BE2C (cell line): ENCODE measurements at regions not wholly inside any gene's neighbourhood (a gene's known extent, or its start where the extent isn't known, plus 50 kb on each side); places are given as distances from the start of the nearest gene placed in this dataset.

Experiments used
- DNase-seq: peaks from one replicate; pipeline ENCODE4 v3.0.0-alpha.2; 2020
- H3K27me3 ChIP-seq: fragments of 250-450 bp; sonication (Bioruptor Pico); 2 replicates; pipeline ENCODE4 v1.5.1; 2020; ENCODE audit warnings: mild to moderate bottlenecking
- H3K36me3 ChIP-seq: fragments of 250-450 bp; sonication (Bioruptor Pico); 2 replicates; pipeline ENCODE4 v1.5.1; 2020; ENCODE audit warnings: mild to moderate bottlenecking
- H3K4me1 ChIP-seq: fragments of 250-450 bp; sonication (Bioruptor Pico); 2 replicates; pipeline ENCODE4 v1.5.1; 2020
- H3K4me3 ChIP-seq: 2 replicates; pipeline ENCODE4 v1.5.1; 2011; ENCODE audit warnings: low read depth, low read length
- H3K9me3 ChIP-seq: fragments of 250-450 bp; sonication (Bioruptor Pico); 2 replicates; pipeline ENCODE4 v1.5.1; 2020
- CTCF ChIP-seq: IDR thresholded peaks from 2 replicates; pipeline ENCODE4 v1.5.1; 2012; ENCODE audit warnings: mild to moderate bottlenecking, low read depth, low read length

GRCh38 chr3:21898316-21898715 is 147.3 kb upstream of the ZNF385D start:
- no peak for TF ChIP-seq CTCF
- H3K4me3 ChIP-seq: no peak overlapping the region
- H3K4me1 ChIP-seq: no peaks in the 10 kb centered on the region
- H3K36me3 ChIP-seq: no peaks in the 10 kb centered on the region
- DNase-seq: no peak
- H3K9me3 ChIP-seq: no peaks in the 10 kb centered on the region
- no peaks in the 10 kb centered on the region for H3K27me3 ChIP-seq

DNA sequence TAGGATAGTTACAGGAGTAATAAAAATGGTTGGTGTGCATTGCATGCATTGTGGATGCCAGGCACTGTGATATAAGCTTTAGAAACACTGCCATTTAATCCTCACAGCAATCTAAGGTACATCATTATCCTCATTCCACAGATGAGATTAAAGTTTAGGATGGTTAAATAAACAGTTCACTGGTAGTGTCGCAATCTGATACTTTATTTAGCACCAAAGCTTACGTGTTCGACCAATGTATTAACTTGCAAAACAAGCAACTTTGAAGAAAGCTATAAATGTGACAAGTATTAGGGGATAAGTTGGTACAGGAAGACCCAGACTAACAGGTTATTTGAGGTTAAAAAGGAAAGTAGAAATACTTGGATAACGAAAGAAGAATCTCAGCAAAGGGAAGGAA is 150.5 kb upstream of the ZNF385D start:
- TF ChIP-seq CTCF: no peak
- no peaks in the 10 kb centered on the region for H3K9me3 ChIP-seq
- H3K4me3 ChIP-seq: no peak overlapping the region
- H3K36me3 ChIP-seq: no peaks in the 10 kb centered on the region
- no peaks in the 10 kb centered on the region for H3K27me3 ChIP-seq
- H3K4me1 ChIP-seq: no peaks in the 10 kb centered on the region
- DNase-seq: no peak

- Histone ChIP-seq H3K4me3 (no peak overlapping the region), H3K9me3 (no peaks in the 10 kb centered on the region), H3K4me1 (no peaks in the 10 kb centered on the region), H3K36me3 (no peaks in the 10 kb centered on the region), H3K27me3 (no peaks in the 10 kb centered on the region)
- no peak for TF ChIP-seq CTCF
- DNase-seq: no peak
Measured at GRCh38 chr3:21902956-21903355, 151.9 kb upstream of the ZNF385D start.

DNA sequence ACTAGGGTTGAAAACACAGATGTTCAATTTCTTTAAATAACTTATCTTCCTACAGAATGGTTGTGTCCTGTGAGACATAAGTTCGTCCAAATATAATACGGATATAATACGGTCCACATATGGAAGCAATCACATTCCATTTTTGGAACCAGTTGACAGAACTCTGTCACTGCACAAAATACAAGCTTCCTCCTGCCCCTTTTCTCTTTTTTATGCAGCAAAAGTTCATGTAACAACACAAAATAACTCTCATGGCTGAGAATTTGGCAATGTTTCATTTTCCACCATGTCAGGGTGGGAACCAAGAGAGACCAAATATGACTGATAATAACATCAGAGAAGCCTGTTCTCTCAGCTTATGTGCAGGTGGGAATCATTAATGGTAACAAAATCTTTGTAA is 158.1 kb upstream of the ZNF385D start:
- no peaks in the 10 kb centered on the region for H3K4me1 ChIP-seq
- TF ChIP-seq CTCF: no peak
- H3K27me3 ChIP-seq: no peaks in the 10 kb centered on the region
- no peaks in the 10 kb centered on the region for H3K9me3 ChIP-seq
- DNase-seq: no peak
- H3K36me3 ChIP-seq: no peaks in the 10 kb centered on the region
- no peak overlapping the region for H3K4me3 ChIP-seq

- H3K36me3 ChIP-seq: no peaks in the 10 kb centered on the region
Measured at GRCh38 chr3:21912711-21913110, 161.7 kb upstream of the ZNF385D start.

GRCh38 chr3:21913791-21914190 is 162.8 kb upstream of the ZNF385D start:
- Histone ChIP-seq H3K4me3 (no peak overlapping the region), H3K27me3 (no peaks in the 10 kb centered on the region), H3K4me1 (no peaks in the 10 kb centered on the region), H3K36me3 (no peaks in the 10 kb centered on the region), H3K9me3 (no peaks in the 10 kb centered on the region)
- TF ChIP-seq CTCF: no peak
- no peak for DNase-seq

More at GRCh38 chr3:21912711-21913110, 161.7 kb upstream of the ZNF385D start:
- Histone ChIP-seq H3K4me3 (no peak overlapping the region), H3K27me3 (no peaks in the 10 kb centered on the region), H3K9me3 (no peaks in the 10 kb centered on the region), H3K4me1 (no peaks in the 10 kb centered on the region)
- TF ChIP-seq CTCF: no peak
- DNase-seq: no peak
